Medulla oblongata (tissue), 1 donor: ENCODE measurements at regions not wholly inside any gene's neighbourhood (a gene's known extent, or its start where the extent isn't known, plus 50 kb on each side); places are given as distances from the start of the nearest gene placed in this dataset.

ENCODE experiments used
- DNase-seq: peaks from one replicate; pipeline ENCODE4 v3.0.0-alpha.2; 2015; ENCODE audit errors: extremely low spot score

DNA sequence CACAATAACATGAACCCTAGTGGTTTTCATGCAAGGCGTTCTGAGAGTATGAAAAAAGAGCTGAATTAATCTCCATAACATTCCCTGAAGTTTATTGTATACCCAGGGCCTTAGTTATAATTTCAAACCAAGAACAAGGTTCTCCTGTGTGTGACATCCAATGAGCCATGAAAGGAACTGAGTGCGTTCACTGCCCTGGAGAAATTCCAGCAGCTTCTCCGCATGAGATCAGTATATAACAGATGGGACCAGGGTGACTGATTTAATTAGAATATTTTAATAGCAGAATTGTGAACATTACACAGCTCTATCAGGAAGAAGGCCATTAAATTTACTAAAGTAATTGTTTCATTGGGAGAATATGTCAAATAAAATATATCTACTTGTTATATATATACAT is 1190.5 kb upstream of the SLC10A2 start:
- no peak for DNase-seq

DNA sequence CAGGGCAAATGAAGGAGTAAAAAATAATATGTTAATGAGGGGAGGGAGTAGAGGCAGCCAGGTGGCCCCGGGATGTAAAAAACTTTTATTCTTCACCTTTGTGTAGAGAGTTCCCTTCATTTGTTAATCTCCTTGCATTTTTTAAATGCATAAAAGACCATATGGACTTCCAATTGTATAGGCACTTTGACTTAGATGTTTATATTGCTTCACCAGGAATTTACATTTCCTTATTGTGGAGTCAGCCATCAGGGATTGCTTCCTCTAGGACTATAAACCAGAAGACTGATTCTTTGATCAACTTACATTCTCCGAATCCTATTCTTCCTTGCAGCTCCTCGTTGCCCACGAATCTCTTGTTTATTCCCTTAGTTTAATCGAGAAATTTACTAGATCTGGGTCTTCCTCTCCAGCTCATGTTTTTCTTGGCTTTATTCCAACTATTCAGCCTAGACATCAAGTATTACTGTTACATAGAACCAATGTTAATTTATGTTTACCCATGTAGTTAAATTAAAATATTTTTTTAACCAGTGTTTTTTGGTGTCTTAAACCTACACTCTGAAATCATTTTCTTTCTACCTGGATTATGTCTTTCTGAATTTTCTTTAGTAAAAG is 1187.0 kb upstream of the SLC10A2 start:
- peak; percentile 4 for DNase-seq

DNA sequence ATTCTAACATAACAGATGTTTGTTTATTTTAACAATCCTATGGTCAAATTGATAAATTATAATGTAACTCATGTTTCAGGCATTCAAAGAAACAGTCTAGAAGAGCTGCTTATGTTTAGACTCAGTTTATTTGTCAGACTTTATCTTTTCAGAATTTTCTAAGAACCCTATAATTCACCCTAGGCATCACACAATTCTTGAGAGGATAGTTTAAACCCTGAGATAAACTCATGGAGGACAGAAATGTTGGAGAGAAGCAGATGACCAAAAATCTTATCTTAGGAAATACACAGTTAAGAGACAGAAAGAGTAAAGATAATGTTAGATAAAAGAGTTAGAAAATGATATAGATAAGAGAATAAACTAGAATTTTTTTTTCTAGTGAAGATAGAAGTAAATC is 1185.7 kb upstream of the SLC10A2 start:
- DNase-seq: no peak

DNA sequence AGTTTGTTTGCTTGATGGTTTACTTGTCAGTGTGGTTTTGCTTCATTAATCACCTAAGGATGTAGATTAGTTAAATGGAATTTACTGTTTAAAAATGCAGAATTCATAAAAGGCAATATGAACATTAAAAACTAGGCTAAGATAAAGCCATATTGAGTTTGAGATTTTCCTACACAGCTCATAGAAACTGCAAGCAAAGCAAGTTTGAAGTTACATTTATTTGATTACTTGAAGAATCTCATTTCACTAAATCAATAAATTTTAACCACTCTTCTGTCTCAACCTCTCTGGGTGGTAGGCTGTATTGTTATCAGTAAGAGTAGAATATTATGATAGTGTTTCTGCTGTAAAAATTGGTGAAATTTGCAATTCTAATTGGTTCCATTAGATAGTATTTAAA is 1180.7 kb upstream of the SLC10A2 start:
- no peak for DNase-seq

DNA sequence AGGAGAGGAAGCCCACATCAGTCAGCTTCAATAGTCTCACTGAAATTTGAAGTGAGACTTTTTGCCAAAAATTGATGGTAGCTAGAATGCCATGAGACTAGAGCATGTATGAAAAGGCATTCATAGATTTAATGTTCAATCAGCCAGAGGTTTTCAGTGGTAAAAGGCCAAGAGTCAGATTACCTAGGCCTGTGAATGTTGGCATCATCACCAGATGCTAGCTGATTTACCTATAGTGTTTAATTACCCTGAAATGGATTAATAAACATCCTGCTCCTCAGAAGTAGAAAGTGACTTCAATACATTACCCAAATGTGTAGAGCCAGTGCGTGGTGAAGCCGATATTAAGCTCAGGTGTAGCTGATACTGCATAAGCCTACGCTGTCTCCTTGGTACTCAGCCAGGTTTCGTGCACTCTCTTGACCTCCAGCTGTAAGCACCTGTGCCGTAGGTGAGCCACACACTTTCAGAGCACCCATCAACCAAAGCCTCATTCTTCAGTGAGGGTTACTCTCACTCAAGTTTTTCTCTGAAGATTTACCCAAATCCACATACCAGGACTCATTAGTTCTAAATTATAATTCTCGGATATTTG is 1140.3 kb upstream of the SLC10A2 start:
- DNase-seq: no peak

DNA sequence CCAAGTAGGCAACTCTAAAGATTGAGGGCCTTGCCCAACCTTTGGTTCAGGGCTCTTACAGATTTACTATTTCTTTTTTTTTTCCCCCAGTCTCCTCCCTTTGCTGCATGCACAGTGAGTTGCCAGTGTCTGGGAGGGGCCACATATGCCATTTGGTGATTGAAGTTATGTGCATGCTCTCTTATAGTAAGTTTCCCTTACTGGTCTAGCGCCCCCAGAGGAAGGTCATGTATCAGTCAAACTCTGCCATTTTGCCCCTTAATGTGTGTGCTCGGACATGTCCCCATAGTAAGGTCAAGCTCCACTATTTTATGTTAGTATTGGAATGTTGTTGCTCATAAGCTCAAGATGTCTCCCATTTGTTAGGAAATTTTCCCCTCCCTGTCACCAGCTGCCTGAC is 1138.0 kb upstream of the SLC10A2 start:
- DNase-seq: no peak

DNA sequence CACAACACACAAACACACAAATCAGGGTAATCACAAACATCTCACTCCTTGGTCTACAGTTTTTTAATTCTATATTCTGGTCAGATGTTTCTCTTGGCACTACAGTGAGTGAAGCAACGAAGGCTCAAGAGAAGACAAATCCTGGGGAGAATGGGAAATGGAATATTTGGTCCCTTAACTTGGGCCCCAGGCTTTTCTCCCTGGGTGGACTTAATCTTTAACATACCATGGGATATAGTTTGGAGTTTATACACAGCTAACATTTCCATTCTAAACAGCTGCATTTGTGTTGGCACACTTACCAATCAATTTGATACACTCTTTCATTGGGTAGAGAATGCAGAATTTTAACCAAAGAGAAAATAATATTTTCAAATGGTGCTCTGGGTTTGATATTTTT is 1132.6 kb upstream of the SLC10A2 start:
- DNase-seq: no peak

DNA sequence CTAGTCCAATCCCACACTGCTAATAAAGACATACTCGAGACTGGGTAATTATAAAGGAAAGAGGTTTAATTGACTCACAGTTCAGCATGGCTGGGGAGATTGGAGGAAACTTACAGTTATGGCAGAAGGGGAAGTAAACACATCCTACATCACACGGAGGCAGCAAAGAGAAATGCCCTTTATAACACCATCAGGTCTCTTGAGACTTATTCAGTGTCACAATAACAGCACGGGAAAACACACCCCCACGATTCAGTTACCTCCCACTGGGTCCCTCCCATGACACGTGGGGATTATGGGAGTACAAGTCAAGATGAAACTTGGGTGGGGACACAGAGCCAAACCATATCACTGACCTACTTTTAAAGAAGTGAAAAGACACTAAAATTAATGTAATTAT is 1130.4 kb upstream of the SLC10A2 start:
- no peak for DNase-seq

DNA sequence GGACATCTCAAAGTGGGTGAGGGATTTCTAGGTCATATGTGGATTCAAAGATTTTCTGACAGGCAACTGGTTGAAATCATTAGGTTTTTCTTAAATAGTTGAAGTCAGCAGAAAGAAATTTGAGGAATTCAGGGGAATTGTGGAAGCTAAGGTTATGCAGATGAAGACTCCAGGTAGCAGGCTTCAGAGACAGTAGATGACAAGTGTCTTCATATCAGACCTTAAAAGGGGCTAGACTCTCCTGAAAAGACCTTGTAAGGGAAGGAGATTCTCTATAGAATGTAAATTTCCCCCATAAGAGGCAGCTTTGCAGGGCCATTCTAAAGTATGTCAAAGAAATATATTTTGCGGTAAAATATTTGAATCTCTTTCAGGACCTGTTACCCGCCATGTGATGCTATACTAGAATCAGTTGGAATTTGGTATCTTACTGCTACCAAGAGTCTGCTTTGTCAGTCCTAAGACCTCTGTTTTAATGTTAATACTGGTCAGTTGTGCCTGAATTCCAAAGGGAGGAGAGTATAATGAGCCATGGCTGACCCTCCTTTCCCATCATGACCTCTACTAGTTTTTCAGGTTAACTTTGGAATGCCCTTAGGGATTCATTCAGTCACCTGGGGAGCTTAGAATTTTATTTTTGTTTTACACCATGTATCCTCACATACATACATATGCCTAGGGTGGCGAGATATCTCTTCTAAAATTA is 1115.5 kb upstream of the SLC10A2 start:
- DNase-seq: no peak

DNA sequence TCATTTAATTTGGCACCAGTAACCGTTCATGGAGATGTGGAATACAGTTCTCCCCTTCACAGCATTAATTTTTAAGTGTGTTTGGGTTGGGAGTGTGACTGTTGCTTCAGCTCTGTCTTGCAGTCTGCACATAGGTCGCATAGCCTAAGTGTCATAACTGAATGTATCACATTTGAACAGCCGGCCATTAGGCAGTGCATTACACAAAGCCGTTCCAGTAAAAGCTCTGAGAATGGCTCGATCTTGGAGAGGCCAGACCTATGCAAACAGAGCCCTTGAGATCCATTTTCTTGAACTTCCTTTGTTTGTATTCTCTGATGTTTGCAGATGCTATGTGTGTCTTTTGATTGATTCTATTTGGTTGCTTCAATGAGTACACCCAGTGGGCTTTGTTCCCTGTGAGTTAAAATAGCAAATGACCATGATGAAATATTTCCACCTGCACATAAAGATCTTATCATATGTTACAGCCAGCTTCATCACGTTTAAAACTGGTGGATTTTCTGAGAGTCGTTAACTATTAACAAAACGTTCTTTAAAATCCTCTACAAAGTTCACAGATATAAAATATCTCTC is 1104.9 kb upstream of the SLC10A2 start:
- no peak for DNase-seq

DNA sequence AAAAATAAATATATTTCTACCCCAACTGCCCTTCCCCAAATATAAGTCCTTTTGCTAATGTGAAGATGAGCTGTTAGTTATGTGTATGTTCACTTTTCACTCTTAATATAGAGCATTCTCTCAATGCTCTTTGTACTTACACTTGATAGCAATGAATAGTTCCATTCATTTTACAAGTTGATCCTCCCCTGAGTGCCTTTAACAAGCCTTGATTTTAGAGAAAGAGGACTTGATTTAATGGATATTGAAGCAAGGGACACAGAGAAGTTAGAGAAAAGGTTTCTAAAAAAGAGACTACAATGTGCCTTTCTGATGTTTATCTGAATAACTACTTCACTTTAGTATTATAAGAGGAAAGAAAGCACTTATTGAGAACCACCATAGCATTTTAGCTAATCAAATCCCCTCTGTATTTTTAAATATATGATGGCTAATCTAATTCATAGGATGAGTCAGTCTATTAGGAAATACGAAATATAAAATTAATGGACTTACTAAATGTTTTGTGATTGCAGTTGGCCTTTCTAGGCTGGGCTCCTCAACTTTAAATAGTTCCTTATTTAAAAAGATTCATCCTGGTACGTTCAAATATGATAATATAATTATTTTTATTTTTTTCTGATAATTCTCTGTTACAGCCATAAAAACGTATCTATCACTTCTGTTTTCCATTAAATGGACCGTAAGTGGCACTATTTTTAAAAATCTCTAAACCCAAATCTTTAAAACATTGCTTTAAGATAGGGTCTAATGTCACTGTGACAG is 1097.8 kb upstream of the SLC10A2 start:
- DNase-seq: no peak

DNA sequence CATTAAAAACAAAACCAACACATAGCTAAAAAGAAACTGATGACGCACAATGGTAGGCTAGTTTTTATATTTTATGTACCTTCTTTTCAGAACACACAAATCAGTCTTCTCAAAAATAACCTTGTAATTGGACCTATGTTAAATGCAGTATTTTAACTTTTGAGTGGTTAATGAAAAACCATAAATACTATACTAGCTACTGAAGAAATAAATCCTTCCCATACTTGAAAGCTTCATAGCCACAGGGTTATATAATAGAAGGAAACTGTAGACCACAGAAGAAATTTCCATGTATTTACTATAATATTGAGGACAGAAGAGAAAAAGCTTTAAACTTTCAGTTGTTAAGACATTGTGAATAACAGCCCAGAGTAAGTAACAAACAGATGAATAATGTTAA is 1094.3 kb upstream of the SLC10A2 start:
- DNase-seq: no peak

DNA sequence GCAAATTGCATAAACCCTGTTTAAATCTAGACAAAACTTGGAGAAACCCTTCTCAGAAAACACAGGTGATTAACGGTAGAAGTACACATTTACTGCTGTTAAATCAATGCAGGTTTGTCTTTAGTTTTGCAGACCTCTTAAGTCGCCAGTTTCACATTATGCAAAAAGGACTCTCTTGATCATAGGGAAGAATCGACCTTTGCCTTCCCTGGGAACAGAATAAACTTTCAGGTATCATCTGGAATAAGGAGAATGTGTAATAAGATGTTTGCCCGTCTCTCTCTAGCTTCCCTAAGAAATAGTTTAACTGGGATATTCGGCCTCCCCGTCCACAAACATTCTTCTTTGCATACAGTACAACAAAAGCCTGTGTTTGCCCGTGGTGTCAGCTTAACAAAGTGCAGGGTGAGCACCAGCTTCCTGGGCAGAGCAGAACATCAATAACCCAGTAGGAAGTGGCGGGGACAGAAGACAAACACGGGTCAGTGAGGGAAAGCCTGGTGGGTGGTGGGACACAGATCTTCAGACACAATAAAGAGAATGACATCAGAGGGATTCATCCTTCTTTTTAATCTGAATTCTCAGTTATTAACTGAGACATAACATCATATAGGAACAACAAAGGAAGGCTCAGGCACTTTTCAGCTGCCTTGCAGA is 1077.7 kb upstream of the SLC10A2 start:
- DNase-seq: no peak

DNA sequence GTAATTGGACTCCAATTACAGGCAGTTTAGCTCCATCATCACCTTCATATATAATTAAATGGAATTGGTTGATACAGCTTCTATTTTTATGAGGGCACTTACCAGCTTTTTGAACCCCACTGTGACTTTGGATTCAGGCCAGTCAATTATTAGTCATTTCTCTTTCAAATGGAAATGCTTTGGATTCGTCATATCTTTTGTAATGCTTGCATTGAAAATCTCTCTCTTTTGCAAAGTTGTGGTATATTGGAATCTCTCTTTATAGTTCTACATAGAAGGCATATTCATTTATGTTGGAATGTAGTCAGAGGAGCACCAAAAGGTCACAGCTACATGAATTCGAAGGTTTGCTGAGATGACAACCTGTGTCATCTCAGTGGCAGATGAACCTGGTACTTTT is 1074.3 kb upstream of the SLC10A2 start:
- no peak for DNase-seq

DNA sequence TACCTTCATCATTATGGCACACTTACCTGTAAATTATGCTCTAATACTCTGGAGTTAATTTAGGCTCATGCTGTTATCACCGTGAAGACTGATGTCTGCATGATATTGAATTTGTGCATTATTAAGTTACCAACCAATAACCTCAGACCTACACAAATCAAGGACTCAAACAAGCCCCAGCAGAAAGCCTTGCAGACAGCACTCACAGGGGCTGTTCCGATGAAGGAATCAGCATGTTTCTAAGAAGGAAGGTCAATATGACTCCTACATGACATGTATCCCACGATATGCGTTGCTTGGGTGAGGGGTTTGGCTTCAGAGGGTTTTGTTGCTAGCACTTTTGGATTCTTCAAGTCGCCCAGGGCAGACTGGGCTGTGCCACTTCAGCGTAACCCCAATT is 1071.2 kb upstream of the SLC10A2 start:
- DNase-seq: no peak

DNA sequence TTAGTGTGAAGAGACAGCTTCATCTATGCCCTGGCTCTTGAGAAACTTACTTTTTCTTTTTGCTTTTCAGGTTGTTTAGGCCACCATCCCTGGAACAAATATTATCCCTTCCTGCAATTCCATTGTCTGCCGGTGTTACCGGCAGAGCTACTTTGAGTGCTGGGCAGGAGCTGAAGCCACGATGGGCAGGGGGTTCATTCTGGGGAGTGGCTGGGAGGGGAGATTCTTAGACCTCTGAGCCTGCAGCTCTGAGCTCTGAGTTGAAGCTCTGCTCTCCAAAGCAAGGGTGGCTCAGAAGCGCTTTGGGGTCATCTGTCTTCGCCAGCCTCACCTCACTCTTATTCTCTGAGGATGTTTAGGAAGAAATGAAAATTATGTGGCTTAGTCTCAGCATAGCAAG is 1066.6 kb upstream of the SLC10A2 start:
- DNase-seq: no peak

DNA sequence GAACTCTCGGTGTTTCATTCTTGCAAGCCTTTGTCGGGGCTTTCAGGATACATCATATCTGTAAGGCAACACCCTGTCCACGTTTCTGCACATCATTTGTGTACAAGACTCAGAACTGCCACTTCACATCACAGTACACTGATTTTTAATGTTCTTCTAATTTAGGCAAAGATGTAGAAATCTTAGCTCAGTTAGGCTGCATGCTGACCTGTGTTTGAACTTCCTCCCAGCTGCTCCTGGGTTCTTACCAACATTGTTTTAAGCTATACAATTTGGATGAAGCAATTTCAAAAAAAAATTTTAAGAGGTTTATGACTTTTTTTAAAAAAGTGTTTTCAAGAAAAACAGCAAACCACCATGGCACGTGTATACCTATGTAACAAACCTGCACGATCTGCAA is 1047.9 kb upstream of the SLC10A2 start:
- DNase-seq: no peak

DNA sequence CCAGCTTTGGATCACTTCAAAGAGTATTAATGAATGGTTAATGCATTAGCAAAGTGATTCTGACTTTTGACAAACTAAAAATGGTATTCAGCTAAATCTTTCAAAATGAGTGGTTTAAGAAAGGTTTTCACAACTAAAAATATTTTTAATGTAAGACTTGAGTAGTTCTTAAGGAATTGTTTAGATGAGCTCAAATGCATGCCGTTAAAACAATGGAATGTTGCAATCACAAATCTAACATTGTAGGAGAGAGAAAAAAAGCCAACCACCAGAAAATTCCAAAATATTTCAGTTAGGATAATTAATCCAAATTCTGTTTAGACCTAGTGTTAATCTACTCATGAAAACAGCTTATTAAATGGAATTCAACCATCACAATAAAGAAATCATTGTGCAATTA is 1044.8 kb upstream of the SLC10A2 start:
- DNase-seq: no peak

DNA sequence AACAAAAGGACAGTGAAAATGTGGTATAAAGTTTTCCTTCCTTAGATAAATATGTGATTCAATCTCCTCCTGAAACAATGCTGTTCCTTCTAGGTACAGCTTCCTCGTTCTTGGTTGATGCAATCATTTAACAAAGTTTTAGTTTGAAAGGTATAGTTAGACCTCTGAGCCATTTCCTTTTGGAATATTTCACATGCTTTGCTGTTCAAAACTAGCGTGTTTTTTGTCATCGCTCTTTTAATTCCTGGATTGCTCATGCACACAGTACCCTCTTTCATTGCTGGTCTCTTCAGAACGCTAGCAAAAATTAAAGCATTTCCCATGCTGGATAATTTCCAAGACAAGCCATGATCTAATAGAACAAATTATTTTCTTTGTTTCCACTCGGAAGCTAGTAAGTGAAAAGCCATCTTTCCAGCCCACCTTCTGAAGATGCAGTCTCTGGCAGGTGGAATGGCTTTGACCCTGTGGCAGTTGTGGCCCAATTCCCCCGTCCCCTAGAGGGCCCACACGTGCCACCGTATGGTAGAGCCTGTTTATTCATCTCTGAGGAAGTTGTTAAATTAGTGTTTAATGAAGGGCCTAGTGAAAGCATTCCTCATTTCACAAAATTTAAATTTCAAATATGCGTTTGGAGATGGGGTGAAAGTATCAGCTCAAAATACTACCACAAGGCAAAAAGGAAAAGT is 1040.6 kb upstream of the SLC10A2 start:
- DNase-seq: no peak

DNA sequence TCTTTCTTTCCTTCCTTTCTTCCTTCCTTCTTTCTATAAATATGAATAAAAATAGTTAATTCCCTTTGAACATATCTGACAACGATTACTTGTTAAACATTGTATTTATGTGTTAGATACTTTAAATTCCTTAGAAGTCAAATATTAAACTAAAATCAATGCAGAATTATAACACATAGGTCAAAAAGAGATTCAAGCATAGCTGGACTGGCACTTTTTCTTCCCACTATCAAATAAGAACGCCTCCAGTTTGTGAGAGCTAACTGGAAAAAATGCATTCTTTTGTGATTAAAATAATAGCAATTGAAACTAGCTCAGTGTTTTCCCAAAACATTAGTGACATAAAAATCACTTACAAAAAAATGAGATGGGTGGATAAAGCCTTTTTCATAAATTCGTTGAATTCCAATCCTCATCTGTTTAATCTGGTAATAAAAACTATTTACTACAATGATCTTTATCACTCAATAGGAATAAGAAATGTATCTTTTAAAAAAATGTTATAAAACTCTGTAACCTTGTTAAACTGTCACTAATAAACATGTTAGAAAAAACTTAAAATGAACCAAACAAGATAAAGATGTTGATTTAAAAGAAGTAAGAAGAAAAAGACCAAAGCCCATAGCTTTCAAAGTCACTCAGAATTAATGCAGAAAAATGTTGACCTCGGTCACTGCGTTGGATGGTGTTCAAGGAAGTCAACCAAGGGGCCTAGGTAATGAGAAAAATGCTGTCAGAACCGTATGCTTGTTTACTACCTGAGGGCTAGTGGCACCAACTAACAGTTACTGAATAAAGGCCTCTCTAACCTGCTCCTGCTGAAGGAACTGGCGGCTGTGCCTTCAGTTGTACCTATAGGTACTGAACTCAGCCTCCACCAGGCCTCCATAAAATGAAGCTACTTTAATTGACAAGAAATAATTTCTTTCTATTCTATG is 1039.5 kb upstream of the SLC10A2 start:
- no peak for DNase-seq
